Limb (tissue), 2 donors: ENCODE measurements at regions not wholly inside any gene's neighbourhood (a gene's known extent, or its start where the extent isn't known, plus 50 kb on each side); places are given as distances from the start of the nearest gene placed in this dataset.

Source experiments
- DNase-seq, 2 donors: peaks; one replicate each; pipeline ENCODE4 v3.0.0-alpha.2; 2016; ENCODE audit errors: extremely low spot score in 2 of 2

DNA sequence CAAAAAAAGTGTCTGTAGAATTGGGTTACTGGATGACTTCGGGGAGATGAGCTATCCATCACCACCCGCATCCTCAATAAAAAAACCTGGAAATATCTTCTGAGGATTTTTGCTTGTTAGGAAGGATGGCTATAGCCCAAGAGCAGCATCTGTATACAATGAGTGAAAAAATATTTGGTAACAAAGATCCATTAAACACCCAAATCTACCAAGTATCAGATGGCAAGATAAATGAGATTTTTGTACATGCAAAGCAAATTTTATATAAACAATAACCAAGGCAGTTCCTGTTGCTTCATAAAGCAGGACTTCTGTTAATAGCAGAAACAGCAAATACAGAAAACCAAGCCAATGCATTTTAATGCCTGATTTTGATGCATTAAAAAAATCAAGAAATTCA lies 166.6 kb downstream of the SLC28A3 start:
- no peak for DNase-seq

DNA sequence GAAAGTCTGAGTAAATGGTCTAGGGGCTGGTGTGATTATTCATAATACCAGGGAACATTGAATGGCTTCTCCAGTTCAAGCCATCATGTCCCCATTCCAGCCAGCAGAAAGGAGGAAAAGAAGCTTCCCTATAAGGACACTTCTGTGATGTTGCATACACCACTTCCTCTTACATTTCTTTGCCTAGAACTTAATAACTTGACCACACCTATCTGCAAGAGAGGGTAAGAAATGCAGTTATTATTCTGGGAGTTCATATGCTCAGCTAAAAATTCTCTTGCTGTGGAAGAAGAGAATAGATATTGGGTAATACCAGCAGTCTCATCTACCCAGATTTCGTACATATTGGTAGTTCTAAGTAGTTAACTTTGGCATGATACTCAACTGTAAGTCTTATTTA lies 166.1 kb downstream of the SLC28A3 start:
- DNase-seq, result no peak

DNA sequence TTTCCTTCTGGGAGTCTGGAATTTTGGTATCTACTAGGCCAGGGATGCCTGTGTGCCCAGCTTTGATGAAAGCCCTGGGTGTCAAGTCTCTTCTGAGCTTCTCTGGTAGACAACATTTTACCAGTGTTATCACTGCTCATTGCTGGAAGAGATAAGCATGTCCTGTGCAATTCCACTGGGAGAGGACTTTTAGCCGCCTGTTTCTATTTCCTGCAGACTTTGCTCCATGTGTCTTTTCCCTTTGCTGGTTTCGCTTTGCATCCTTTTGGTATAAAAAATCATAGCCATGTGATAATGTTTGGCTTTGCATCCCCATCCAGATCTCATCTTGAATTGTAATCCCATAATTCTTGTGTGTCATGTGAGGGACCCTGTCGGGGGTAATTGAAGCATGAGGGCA lies 163.2 kb downstream of the SLC28A3 start:
- no peak for DNase-seq

DNA sequence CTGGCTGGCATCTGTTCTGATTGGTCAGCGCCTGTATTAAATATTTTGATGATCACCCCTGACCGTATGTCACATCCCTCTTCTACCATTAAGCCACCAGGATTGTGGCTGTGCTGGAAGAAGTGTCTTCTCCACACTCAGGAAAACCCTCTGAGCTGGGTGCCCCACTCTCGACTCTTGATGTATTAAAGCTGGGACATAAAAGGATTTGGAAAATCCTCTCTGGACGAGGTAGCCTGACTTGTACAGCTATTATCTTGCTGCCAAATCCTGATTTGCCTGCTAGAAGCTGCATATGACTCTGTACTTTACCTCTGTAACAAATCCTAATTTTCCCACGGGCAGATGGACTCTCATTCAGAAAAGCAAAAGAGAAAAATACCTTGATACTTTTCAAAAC lies 161.0 kb downstream of the SLC28A3 start:
- DNase-seq, result no peak

DNA sequence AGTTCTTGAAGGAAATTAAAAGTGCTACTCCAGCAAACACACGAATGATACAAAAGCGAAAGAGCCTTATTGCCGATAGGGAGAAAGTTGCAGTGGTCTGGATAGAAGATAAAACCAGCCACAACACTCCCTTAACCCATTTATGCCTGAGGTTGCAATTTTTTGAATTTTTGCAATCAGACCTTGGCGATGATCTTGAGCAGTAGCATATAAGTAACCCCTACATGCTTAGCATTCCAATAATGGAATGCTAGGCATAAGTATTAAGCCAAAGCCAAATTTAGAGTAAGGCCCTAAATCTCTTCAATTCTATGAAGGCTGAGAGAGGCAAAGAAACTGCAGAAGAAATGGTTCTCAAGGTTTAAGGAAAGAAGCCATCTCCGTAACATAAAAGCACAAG lies 153.5 kb downstream of the SLC28A3 start:
- no peak for DNase-seq

DNA sequence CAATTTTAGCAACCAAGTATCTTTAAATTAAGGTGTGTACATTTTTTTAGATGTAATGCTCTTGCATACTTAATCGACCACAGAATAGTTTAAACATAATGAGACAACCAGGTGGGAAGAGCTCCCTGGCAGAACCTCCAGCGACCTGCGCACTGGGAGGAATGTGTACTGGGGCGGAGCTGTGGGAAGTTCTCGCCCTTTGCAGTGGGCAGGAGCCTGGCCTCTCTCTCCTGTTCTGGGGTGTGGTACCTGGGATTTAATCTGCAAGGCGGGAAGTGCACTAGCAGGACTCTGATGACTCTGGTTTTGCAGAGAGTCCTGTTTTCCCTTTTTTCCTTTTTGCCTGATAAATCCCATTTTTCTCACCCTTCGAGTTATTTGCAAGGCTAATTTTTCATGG lies 150.7 kb downstream of the SLC28A3 start:
- no peak for DNase-seq

DNA sequence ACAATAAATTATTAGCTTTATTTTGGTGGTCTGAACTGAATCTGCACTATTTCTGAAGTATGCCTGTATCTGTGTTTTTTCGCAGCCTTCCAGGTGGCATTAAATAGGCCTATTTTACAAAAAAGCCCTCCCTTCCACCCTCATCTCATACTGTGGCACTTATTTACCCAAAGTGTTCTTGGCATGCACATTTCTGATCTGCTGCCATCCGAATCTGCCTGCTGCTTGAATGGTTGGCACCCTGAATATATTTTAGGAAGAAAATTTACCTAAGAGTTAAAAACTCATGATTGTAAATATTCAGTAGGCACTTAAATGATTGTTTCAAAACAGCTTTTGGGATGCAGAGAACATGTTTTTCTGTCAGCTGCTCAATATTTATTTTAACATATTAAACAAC lies 150.1 kb downstream of the SLC28A3 start:
- DNase-seq, result no peak

DNA sequence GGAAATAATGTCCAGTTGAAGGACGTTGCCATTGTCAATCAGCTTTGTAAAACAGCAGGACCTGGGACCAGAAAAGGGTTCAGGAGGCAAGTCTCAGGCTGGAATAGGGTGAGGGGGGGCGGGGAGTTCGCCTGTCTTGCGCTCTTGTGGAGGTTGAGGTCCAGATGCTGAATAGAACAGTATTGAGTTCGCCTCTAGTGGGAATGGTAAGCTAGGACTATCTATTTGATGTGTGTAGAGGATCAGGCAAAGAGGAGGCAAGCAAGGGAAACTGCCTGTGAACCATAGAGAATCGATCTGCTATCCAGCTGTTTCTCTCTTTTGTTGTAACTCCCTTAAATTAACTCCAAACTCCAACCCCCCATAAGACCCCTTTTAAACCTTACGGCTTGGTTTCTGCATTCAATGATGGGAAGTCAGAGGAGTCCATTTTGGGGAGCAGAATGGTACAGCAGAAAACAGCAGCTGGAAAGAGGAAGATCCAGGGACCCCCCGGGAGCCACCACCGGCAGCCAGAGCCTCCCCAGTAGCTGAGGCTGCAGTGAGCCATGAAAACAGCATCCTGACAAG lies 133.7 kb downstream of the SLC28A3 start:
- peak; percentile 31 to 41 for DNase-seq

DNA sequence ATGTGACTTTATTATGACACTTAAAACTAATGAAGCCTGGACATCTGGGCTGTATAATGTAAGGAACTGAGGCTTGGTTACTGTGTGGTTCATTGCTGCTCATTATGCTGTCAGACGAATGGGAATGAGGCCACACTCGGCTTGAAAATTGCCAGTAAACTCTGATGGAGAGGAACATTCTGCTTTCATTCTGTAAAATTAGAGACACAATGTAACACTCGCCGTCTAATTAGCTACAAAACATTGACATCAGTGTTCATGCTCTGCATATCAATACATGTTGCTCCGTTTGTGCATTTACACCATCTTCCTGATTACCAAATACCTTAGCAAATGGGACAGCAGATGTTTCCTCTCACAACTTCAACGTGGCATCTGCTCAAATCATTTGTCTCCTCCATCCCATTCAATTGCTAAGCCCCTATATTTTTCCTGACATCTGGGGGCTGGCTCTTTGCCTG lies 133.0 kb downstream of the SLC28A3 start:
- peak; percentile 41 to 55 for DNase-seq

DNA sequence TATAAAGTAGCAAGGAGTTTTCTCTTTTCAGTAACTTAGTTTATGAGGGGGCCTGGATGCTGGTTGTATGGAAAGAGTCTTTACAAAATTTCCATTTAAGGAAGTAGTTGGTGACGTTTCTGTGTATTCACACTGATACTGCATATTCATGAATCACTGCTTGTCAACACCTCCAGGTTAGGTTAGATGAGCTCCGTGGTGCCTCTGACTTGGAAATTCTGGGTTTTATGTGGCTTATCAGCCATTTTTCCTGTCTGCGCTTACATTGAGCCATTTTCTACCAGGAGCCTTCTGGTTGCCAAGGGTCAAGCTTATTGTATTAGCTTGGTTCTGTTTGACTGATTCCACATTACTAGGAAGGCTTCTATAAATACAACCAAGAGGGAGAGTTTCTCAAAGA lies 128.3 kb downstream of the SLC28A3 start:
- DNase-seq, result no peak

DNA sequence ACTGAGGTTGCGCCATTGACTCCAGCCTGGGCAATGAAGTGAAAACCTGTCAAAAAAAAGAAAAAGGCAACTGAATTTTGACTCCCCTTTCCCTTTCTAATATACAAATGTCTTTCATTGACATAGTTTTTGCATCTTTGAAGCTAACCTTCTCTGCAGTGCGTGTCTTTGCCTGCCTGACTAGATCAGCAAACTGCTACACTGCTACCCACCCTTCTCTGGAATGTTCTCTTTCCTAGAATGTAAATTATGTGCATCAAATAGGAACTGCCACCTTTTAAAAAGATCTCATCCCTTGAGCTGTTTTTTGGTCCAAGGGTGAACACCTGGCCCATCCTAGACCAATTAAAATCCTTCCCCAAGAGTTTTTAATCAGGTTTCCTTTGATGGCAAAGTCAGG lies 127.6 kb downstream of the SLC28A3 start:
- DNase-seq, result no peak

DNA sequence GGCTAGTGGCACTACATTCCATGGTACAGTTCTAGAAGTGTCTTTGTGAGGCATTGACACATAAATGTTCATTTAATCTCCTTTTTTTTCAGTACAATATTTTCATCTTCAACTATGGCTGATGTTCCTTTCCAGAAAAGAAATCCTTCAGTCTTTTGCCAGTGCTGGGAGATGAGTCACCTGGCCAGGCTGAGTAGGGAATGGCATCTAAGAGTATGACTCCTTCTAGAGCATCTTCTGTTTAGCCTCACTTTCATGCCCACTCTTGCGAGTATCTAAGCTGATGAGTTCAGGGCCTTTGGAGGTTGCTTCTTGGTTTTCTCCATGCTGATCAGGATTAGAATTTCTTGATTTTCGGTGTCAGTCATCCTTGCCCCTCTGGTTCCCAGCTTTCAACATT lies 124.4 kb downstream of the SLC28A3 start:
- no peak for DNase-seq

DNA sequence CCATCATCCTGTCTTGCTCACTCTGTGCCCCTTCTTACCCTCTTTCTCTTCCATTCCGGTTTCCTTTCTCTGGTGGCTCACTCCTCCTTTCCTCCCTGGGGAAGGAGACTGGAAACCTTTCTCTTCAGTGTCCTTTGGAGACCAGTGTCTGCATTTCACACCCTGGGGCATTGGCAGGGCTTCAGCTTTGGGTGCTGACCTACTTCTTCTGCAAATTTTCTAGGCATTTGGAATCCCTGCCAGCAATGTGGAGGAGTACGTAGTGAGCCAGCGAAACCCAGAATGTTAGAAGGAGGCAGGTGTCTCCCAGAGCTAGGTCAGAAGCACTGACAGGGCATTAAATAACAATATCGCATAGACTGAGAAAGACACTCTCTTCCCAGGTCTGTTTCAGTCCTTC lies 122.2 kb downstream of the SLC28A3 start:
- no peak for DNase-seq

DNA sequence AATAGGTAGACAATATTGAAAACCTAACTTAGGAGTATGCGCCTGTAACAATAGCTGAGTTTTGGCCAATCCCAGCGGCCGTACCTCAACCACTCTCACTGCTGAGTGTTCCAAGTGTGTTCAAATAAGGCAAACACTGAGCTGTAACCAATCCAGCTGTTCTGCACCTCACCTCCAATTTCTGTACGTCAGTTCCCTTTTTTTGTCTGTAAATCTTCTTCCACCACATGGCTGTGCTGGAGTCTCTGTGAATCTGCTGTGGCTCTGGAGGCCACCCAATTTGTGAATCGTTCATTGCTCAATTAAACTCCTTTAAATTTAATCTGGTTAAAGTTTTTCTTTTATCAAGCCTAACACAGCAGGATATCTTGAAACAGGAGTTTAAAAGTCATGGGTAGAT lies 116.3 kb downstream of the SLC28A3 start:
- no peak for DNase-seq
